ENCODE measurements at regions not wholly inside any gene's neighbourhood (a gene's known extent, or its start where the extent isn't known, plus 50 kb on each side); places are given as distances from the start of the nearest gene placed in this dataset.

- no peak for DNase-seq (ENCODE audit: low spot score)
Measured at GRCh38 chr7:45455662-45456061, 118.5 kb upstream of the ADCY1 start.

- DNase-seq (ENCODE audit: low spot score), result no peak
Measured at GRCh38 chr7:45456105-45456504, 118.1 kb upstream of the ADCY1 start.

GRCh38 chr7:45456747-45457524 lies 117.2 kb upstream of the ADCY1 start:
- DNase-seq (ENCODE audit: low spot score), result no peak

GRCh38 chr7:45457591-45457990 lies 116.6 kb upstream of the ADCY1 start:
- DNase-seq (ENCODE audit: low spot score), result no peak

- DNase-seq (ENCODE audit: low spot score), result no peak
Measured at GRCh38 chr7:45459476-45459875, 114.7 kb upstream of the ADCY1 start.

- no peak for DNase-seq (ENCODE audit: low spot score)
Measured at GRCh38 chr7:45460379-45460778, 113.8 kb upstream of the ADCY1 start.

GRCh38 chr7:45461026-45461425 lies 113.1 kb upstream of the ADCY1 start:
- no peak for DNase-seq (ENCODE audit: low spot score)

- DNase-seq (ENCODE audit: low spot score), result no peak
Measured at GRCh38 chr7:45469103-45469502, 105.1 kb upstream of the ADCY1 start.

GRCh38 chr7:45470031-45470430 lies 104.1 kb upstream of the ADCY1 start:
- DNase-seq (ENCODE audit: low spot score), result no peak

- DNase-seq (ENCODE audit: low spot score), result no peak
Measured at GRCh38 chr7:45479781-45480180, 94.4 kb upstream of the ADCY1 start.

GRCh38 chr7:45482451-45482850 lies 91.7 kb upstream of the ADCY1 start:
- no peak for DNase-seq (ENCODE audit: low spot score)

- DNase-seq (ENCODE audit: low spot score), result no peak
Measured at GRCh38 chr7:45484094-45484493, 90.1 kb upstream of the ADCY1 start.

GRCh38 chr7:45486575-45486974 lies 87.6 kb upstream of the ADCY1 start:
- no peak for DNase-seq (ENCODE audit: low spot score)

- DNase-seq (ENCODE audit: low spot score), result no peak
Measured at GRCh38 chr7:45494885-45495284, 79.3 kb upstream of the ADCY1 start.

GRCh38 chr7:45495618-45496017 lies 78.5 kb upstream of the ADCY1 start:
- DNase-seq (ENCODE audit: low spot score), result no peak

GRCh38 chr7:45500257-45500656 lies 73.9 kb upstream of the ADCY1 start:
- DNase-seq (ENCODE audit: low spot score), result no peak

GRCh38 chr7:45501791-45502190 lies 72.4 kb upstream of the ADCY1 start:
- no peak for DNase-seq (ENCODE audit: low spot score)

GRCh38 chr7:45506059-45506458 lies 68.1 kb upstream of the ADCY1 start:
- DNase-seq (ENCODE audit: low spot score), result no peak

GRCh38 chr7:45509222-45509621 lies 64.9 kb upstream of the ADCY1 start:
- no peak for DNase-seq (ENCODE audit: low spot score)

GRCh38 chr7:45511721-45512597 lies 62.2 kb upstream of the ADCY1 start:
- DNase-seq (ENCODE audit: low spot score), result no peak

- no peak for DNase-seq (ENCODE audit: low spot score)
Measured at GRCh38 chr7:45514944-45515343, 59.2 kb upstream of the ADCY1 start.

- DNase-seq (ENCODE audit: low spot score), result no peak
Measured at GRCh38 chr7:45515346-45515745, 58.8 kb upstream of the ADCY1 start.
